Mammary epithelial cell (primary cell): ENCODE measurements at regions not wholly inside any gene's neighbourhood (a gene's known extent, or its start where the extent isn't known, plus 50 kb on each side); places are given as distances from the start of the nearest gene placed in this dataset.
"Not testable (repeated sequence)": the region's sequence is repeated elsewhere in the genome, so short reads cannot be mapped to it uniquely, and the experiment has no call there.

Source experiments
- EZH2 ChIP-seq: IDR thresholded peaks from 2 replicates; pipeline ENCODE4 v1.6.1; 2012; ENCODE audit warnings: low read length, inconsistent platforms, borderline replicate concordance
- TF ChIP-seq, protein P1 (sequence below), 2 donors: IDR thresholded peaks in 1 of 2; conservative IDR thresholded peaks in 1 of 2; 2 replicates each; pipeline ENCODE4 v1.5.1; 2011 to 2012; ENCODE audit warnings: inconsistent platforms in 2 of 2, low read length in 2 of 2, mild to moderate bottlenecking in 2 of 2, control low read depth in 1 of 2, low read depth in 1 of 2; ENCODE audit not compliant: insufficient read depth in 1 of 2; ENCODE audit errors: extremely low read depth in 1 of 2

DNA sequence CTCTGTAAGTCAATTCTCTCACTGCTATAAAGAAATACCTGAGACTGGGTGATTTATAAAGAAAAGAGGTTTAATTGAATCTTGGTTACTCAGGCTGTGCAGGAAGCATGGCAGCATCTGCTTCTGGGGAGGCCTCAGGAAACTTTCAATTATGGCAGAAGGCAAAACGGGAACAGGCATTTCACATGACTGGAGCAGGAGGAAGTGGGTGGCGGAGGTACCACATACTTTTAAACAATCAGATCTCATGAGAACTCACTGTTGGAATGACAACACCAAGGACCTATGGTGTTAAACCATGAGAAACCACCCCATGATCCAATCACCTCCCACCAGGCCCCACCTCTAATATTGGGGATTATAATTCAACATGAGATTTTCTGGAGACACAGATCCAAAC, 315.7 kb upstream of the NRP1 start:
- TF ChIP-seq, protein P1, sequence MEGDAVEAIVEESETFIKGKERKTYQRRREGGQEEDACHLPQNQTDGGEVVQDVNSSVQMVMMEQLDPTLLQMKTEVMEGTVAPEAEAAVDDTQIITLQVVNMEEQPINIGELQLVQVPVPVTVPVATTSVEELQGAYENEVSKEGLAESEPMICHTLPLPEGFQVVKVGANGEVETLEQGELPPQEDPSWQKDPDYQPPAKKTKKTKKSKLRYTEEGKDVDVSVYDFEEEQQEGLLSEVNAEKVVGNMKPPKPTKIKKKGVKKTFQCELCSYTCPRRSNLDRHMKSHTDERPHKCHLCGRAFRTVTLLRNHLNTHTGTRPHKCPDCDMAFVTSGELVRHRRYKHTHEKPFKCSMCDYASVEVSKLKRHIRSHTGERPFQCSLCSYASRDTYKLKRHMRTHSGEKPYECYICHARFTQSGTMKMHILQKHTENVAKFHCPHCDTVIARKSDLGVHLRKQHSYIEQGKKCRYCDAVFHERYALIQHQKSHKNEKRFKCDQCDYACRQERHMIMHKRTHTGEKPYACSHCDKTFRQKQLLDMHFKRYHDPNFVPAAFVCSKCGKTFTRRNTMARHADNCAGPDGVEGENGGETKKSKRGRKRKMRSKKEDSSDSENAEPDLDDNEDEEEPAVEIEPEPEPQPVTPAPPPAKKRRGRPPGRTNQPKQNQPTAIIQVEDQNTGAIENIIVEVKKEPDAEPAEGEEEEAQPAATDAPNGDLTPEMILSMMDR (conservative IDR thresholded peaks at IDR 0.05 in 1 of 2, IDR thresholded peaks at IDR 0.05 in 1 of 2; ENCODE audit: extremely low read depth in 1 of 2, insufficient read depth in 1 of 2, low read depth in 1 of 2, low read length in 2 of 2) = not testable (repeated sequence)
- TF ChIP-seq EZH2 = not testable (repeated sequence)
